SK-N-SH (cell line): ENCODE measurements at regions not wholly inside any gene's neighbourhood (a gene's known extent, or its start where the extent isn't known, plus 50 kb on each side); places are given as distances from the start of the nearest gene placed in this dataset.

ENCODE experiments used
- CHD2 ChIP-seq: fragments of 150-350 bp; IDR thresholded peaks from 2 replicates; pipeline ENCODE4 v1.6.1; 2018; ENCODE audit warnings: low read length; ENCODE audit not compliant: partially characterized antibody
- EP300 ChIP-seq, 2 experiments: IDR thresholded peaks; 2 replicates each; pipeline versions ENCODE4 v1.4.0 to v1.6.1; 2012; ENCODE audit warnings: borderline replicate concordance in 1 of 2, low read depth in 1 of 2, low read length in 1 of 2
- FOXM1 ChIP-seq: IDR thresholded peaks from 2 replicates; pipeline ENCODE4 v1.4.0; 2012; ENCODE audit warnings: low read depth, mild to moderate bottlenecking
- GABPA ChIP-seq: IDR thresholded peaks from 2 replicates; pipeline ENCODE4 v1.4.0; 2012; ENCODE audit warnings: low read depth, mild to moderate bottlenecking
- GATA2 ChIP-seq: sonication (generic); formaldehyde crosslinking; IDR thresholded peaks from 2 replicates; pipeline ENCODE4 v1.5.0; 2020; ENCODE audit warnings: mild to moderate bottlenecking, missing genetic modification reagents
- JUND ChIP-seq: IDR thresholded peaks from 2 replicates; pipeline ENCODE4 v1.4.0; 2012
- NFIC ChIP-seq: IDR thresholded peaks from 2 replicates; pipeline ENCODE4 v1.4.0; 2012; ENCODE audit warnings: borderline replicate concordance
- RAD21 ChIP-seq: IDR thresholded peaks from 2 replicates; pipeline ENCODE4 v1.6.1; 2012; ENCODE audit warnings: mild to moderate bottlenecking, low read length
- SIN3A ChIP-seq: IDR thresholded peaks from 2 replicates; pipeline ENCODE4 v1.6.1; 2012; ENCODE audit warnings: low read depth, mild to moderate bottlenecking, low read length, moderate library complexity, borderline replicate concordance
- TEAD4 ChIP-seq: IDR thresholded peaks from 2 replicates; pipeline ENCODE4 v1.4.0; 2012; ENCODE audit warnings: mild to moderate bottlenecking, borderline replicate concordance; ENCODE audit not compliant: insufficient read depth
- YY1 ChIP-seq: IDR thresholded peaks from 2 replicates; pipeline ENCODE4 v1.4.0; 2012; ENCODE audit warnings: low read depth, mild to moderate bottlenecking
- TF ChIP-seq, protein P1 (sequence below): fragments of 200-600 bp; sonication (generic); IDR thresholded peaks from 2 replicates; pipeline ENCODE4 v1.6.1; 2017; ENCODE audit warnings: antibody characterized with exemption, mild to moderate bottlenecking, moderate library complexity
- TF ChIP-seq, protein P2 (sequence below): fragments of 150-350 bp; IDR thresholded peaks from 2 replicates; pipeline ENCODE4 v1.6.1; 2017; ENCODE audit warnings: antibody characterized with exemption, low read length, low read depth, borderline replicate concordance
- TF ChIP-seq, protein P3 (sequence below): IDR thresholded peaks from 2 replicates; pipeline ENCODE4 v1.4.0; 2012; ENCODE audit warnings: low read depth, borderline replicate concordance

DNA sequence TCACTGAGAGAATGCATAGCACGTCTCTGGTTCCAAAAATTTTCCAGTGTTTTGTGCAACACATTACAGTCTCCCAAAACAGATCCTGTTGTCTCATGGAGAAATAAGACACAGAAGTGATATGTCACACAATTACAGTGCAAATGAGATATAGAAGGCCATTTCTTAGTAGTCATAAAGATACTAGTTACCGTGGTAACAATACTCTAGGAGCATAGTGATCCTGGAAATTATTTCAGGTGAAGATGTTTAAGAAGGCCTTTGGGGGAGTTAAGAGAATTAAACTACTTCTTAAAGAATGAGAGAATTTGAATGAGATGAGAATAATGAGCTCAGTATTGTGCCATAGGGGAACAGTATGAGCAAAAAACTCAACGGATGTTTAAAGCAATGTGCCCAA is 628.0 kb upstream of the MIR17HG start:
- TF ChIP-seq FOXM1 (no peak), TEAD4 (no peak), YY1 (no peak), NFIC (no peak), EP300 (IDR thresholded peaks at IDR 0.05; ENCODE audit: borderline replicate concordance in 1 of 2, low read depth in 1 of 2, low read length in 1 of 2) (no peak), SIN3A (no peak), GATA2 (CRISPR knock-in tag) (no peak), RAD21 (no peak), CHD2 (no peak), JUND (no peak), GABPA (no peak)
- TF ChIP-seq, protein P1, sequence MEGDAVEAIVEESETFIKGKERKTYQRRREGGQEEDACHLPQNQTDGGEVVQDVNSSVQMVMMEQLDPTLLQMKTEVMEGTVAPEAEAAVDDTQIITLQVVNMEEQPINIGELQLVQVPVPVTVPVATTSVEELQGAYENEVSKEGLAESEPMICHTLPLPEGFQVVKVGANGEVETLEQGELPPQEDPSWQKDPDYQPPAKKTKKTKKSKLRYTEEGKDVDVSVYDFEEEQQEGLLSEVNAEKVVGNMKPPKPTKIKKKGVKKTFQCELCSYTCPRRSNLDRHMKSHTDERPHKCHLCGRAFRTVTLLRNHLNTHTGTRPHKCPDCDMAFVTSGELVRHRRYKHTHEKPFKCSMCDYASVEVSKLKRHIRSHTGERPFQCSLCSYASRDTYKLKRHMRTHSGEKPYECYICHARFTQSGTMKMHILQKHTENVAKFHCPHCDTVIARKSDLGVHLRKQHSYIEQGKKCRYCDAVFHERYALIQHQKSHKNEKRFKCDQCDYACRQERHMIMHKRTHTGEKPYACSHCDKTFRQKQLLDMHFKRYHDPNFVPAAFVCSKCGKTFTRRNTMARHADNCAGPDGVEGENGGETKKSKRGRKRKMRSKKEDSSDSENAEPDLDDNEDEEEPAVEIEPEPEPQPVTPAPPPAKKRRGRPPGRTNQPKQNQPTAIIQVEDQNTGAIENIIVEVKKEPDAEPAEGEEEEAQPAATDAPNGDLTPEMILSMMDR = no peak
- TF ChIP-seq, protein P2, sequence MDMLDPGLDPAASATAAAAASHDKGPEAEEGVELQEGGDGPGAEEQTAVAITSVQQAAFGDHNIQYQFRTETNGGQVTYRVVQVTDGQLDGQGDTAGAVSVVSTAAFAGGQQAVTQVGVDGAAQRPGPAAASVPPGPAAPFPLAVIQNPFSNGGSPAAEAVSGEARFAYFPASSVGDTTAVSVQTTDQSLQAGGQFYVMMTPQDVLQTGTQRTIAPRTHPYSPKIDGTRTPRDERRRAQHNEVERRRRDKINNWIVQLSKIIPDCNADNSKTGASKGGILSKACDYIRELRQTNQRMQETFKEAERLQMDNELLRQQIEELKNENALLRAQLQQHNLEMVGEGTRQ = no peak
- TF ChIP-seq, protein P3, sequence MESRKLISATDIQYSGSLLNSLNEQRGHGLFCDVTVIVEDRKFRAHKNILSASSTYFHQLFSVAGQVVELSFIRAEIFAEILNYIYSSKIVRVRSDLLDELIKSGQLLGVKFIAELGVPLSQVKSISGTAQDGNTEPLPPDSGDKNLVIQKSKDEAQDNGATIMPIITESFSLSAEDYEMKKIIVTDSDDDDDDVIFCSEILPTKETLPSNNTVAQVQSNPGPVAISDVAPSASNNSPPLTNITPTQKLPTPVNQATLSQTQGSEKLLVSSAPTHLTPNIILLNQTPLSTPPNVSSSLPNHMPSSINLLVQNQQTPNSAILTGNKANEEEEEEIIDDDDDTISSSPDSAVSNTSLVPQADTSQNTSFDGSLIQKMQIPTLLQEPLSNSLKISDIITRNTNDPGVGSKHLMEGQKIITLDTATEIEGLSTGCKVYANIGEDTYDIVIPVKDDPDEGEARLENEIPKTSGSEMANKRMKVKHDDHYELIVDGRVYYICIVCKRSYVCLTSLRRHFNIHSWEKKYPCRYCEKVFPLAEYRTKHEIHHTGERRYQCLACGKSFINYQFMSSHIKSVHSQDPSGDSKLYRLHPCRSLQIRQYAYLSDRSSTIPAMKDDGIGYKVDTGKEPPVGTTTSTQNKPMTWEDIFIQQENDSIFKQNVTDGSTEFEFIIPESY = no peak
